Mesenchymal stem cell (in vitro differentiated cells and primary cell): ENCODE measurements at regions not wholly inside any gene's neighbourhood (a gene's known extent, or its start where the extent isn't known, plus 50 kb on each side); places are given as distances from the start of the nearest gene placed in this dataset.

ENCODE experiments used
- DNase-seq: peaks from one replicate; pipeline ENCODE4 v3.0.0-alpha.2; 2013
- H2AFZ ChIP-seq: one replicate; pipeline ENCODE4 v1.6.1; 2013; ENCODE audit warnings: low read depth, mild to moderate bottlenecking, control low read depth, inconsistent platforms, low read length, moderate library complexity
- H2AK5ac ChIP-seq: 2 replicates; pipeline ENCODE4 v1.6.1; 2013; ENCODE audit warnings: low read length, moderate library complexity, mild to moderate bottlenecking, inconsistent platforms; ENCODE audit not compliant: severe bottlenecking
- H2BK120ac ChIP-seq: one replicate; pipeline ENCODE4 v1.6.1; 2013; ENCODE audit warnings: low read depth, mild to moderate bottlenecking, inconsistent platforms, low read length, moderate library complexity
- H2BK12ac ChIP-seq, 2 experiments: one replicate each; pipeline ENCODE4 v1.6.1; 2013; ENCODE audit warnings: inconsistent platforms in 2 of 2, low read length in 2 of 2, mild to moderate bottlenecking in 2 of 2, moderate library complexity in 2 of 2, control low read depth in 1 of 2
- H2BK15ac ChIP-seq: one replicate; pipeline ENCODE4 v1.6.1; 2013; ENCODE audit warnings: mild to moderate bottlenecking, low read depth, inconsistent platforms; ENCODE audit not compliant: poor library complexity, severe bottlenecking
- H2BK5ac ChIP-seq: 2 replicates; pipeline ENCODE4 v1.6.1; 2013; ENCODE audit warnings: low read depth, mild to moderate bottlenecking, low read length, control low read depth, inconsistent platforms; ENCODE audit not compliant: poor library complexity, severe bottlenecking
- H3K14ac ChIP-seq, 2 experiments: one replicate each; pipeline ENCODE4 v1.6.1; 2013; ENCODE audit warnings: inconsistent platforms in 2 of 2, low read length in 2 of 2, control low read depth in 1 of 2, mild to moderate bottlenecking in 1 of 2, moderate library complexity in 1 of 2
- H3K18ac ChIP-seq, 2 experiments: one replicate each; pipeline ENCODE4 v1.6.1; 2013; ENCODE audit warnings: inconsistent platforms in 2 of 2, low read length in 2 of 2, control low read depth in 1 of 2, low read depth in 1 of 2, mild to moderate bottlenecking in 1 of 2
- H3K23ac ChIP-seq, 2 experiments: one replicate each; pipeline ENCODE4 v1.6.1; 2013; ENCODE audit warnings: inconsistent platforms in 2 of 2, low read length in 2 of 2, mild to moderate bottlenecking in 2 of 2, moderate library complexity in 2 of 2, control low read depth in 1 of 2
- H3K27ac ChIP-seq: 2 replicates; pipeline ENCODE4 v1.5.1; 2013; ENCODE audit warnings: mild to moderate bottlenecking, moderate library complexity, low read length, control low read depth, inconsistent platforms; ENCODE audit not compliant: poor library complexity, severe bottlenecking
- H3K27me3 ChIP-seq, 2 experiments: 2 replicates each; pipeline versions ENCODE4 v1.6.1 to v1.7.0; 2013; ENCODE audit warnings: low read length in 2 of 2, mild to moderate bottlenecking in 2 of 2, moderate library complexity in 2 of 2, control low read depth in 1 of 2, inconsistent platforms in 1 of 2; ENCODE audit not compliant: control insufficient read depth in 1 of 2, insufficient read depth in 1 of 2
- H3K36me3 ChIP-seq, 2 experiments: 2 replicates each; pipeline versions ENCODE4 v1.6.1 to v1.7.0; 2013; ENCODE audit warnings: low read length in 2 of 2, control low read depth in 1 of 2, inconsistent platforms in 1 of 2, low read depth in 1 of 2, mild to moderate bottlenecking in 1 of 2; ENCODE audit not compliant: insufficient read depth in 2 of 2, control insufficient read depth in 1 of 2
- H3K4ac ChIP-seq, 2 experiments: one replicate each; pipeline ENCODE4 v1.6.1; 2013; ENCODE audit warnings: inconsistent platforms in 2 of 2, low read length in 2 of 2, mild to moderate bottlenecking in 2 of 2, moderate library complexity in 2 of 2, control low read depth in 1 of 2, low read depth in 1 of 2
- H3K4me1 ChIP-seq: 2 replicates; pipeline ENCODE4 v1.6.1; 2013; ENCODE audit warnings: low read depth, low read length, control low read depth; ENCODE audit not compliant: control insufficient read depth, insufficient read depth
- H3K4me2 ChIP-seq: 2 replicates; pipeline ENCODE4 v1.6.1; 2013; ENCODE audit warnings: low read length, mild to moderate bottlenecking, inconsistent platforms; ENCODE audit not compliant: poor library complexity, severe bottlenecking
- H3K4me3 ChIP-seq, 2 experiments: 2 replicates each; pipeline versions ENCODE4 v1.5.1 to v1.7.0; 2013; ENCODE audit warnings: low read length in 2 of 2, mild to moderate bottlenecking in 2 of 2, control low read depth in 1 of 2, low read depth in 1 of 2; ENCODE audit not compliant: insufficient read depth in 1 of 2
- H3K79me1 ChIP-seq: replicated peaks from 2 replicates; pipeline ENCODE4 v1.6.1; 2013; ENCODE audit warnings: mild to moderate bottlenecking, control low read depth, low read length, inconsistent platforms; ENCODE audit not compliant: poor library complexity, severe bottlenecking
- H3K9ac ChIP-seq: 2 replicates; pipeline ENCODE4 v1.7.0; 2013; ENCODE audit warnings: mild to moderate bottlenecking, low read length, moderate library complexity
- H3K9me3 ChIP-seq: 2 replicates; pipeline ENCODE4 v1.7.0; 2013; ENCODE audit warnings: mild to moderate bottlenecking, low read length; ENCODE audit not compliant: control insufficient read depth
- H4K8ac ChIP-seq: one replicate; pipeline ENCODE4 v1.6.1; 2013; ENCODE audit warnings: inconsistent platforms, mild to moderate bottlenecking, low read length, moderate library complexity
- H4K91ac ChIP-seq: one replicate; pipeline ENCODE4 v1.6.1; 2013; ENCODE audit warnings: mild to moderate bottlenecking, low read length, inconsistent platforms
- WGBS: methylation state at CpG from one replicate; pipeline ENCODE4 v1.1.7; 2013; ENCODE audit warnings: mixed read lengths; 5-methylcytosine and 5-hydroxymethylcytosine counted together

- Histone ChIP-seq H3K4me3 (no peak overlapping the region), H3K23ac (no peak overlapping the region), H3K4me1 (no peaks in the 10 kb centered on the region), H2AK5ac (no peak overlapping the region), H2BK15ac (no peak overlapping the region), H3K27me3 (peaks cover 34 to 63% of the 10 kb centered on the region in 2 experiments), H3K27ac (no peak overlapping the region), H3K9me3 (no peaks in the 10 kb centered on the region), H3K18ac (no peak overlapping the region), H2BK120ac (no peak overlapping the region), H3K79me1 (no peaks in the 10 kb centered on the region), H2BK5ac (no peak overlapping the region), H3K14ac (no peak overlapping the region), H4K91ac (no peak overlapping the region), H4K8ac (no peak overlapping the region), H3K9ac (no peak overlapping the region), H3K4me2 (no peak overlapping the region), H3K36me3 (no peaks in the 10 kb centered on the region), H2AFZ (no peak overlapping the region), H3K4ac (no peak overlapping the region), H2BK12ac (no peak overlapping the region)
- 23% methylated on average over 16 of the region's 17 CpGs for WGBS
- DNase-seq, result peak; percentile 12
Observed at GRCh38 chr11:116499396-116500003, 273.3 kb downstream of the BUD13 start.

- DNase-seq, result no peak
- no peak overlapping the region for H2BK12ac ChIP-seq
- no peak overlapping the region for H4K8ac ChIP-seq
- no peak overlapping the region for H3K18ac ChIP-seq
- H2AFZ ChIP-seq, result no peak overlapping the region
- H4K91ac ChIP-seq, result no peak overlapping the region
- no peaks in the 10 kb centered on the region for H3K79me1 ChIP-seq
- no peaks in the 10 kb centered on the region for H3K36me3 ChIP-seq
- H3K4me1 ChIP-seq, result no peaks in the 10 kb centered on the region
- no peak overlapping the region for H3K9ac ChIP-seq
- H2AK5ac ChIP-seq, result no peak overlapping the region
- H3K27me3 ChIP-seq, result peaks cover 34 to 59% of the 10 kb centered on the region in 2 experiments
- H2BK15ac ChIP-seq, result no peak overlapping the region
- no peak overlapping the region for H2BK120ac ChIP-seq
- H3K4me3 ChIP-seq, result no peak overlapping the region
- H3K23ac ChIP-seq, result no peak overlapping the region
- H3K27ac ChIP-seq, result no peak overlapping the region
- H2BK5ac ChIP-seq, result no peak overlapping the region
- no peaks in the 10 kb centered on the region for H3K9me3 ChIP-seq
- H3K4ac ChIP-seq, result no peak overlapping the region
- H3K4me2 ChIP-seq, result no peak overlapping the region
- WGBS, result 96% methylated on average over 6 of the region's 6 CpGs
- H3K14ac ChIP-seq, result no peak overlapping the region
Observed at GRCh38 chr11:116498161-116498560, 274.6 kb downstream of the BUD13 start.

- Histone ChIP-seq H4K91ac (no peak overlapping the region), H3K27ac (no peak overlapping the region), H3K18ac (no peak overlapping the region), H3K27me3 (peaks cover 0 to 36% of the 10 kb centered on the region in 2 experiments), H3K14ac (no peak overlapping the region), H4K8ac (no peak overlapping the region), H3K36me3 (no peaks in the 10 kb centered on the region), H3K4me3 (no peak overlapping the region), H3K4me2 (no peak overlapping the region), H2BK15ac (no peak overlapping the region), H3K23ac (no peak overlapping the region), H2BK12ac (no peak overlapping the region), H2AK5ac (no peak overlapping the region), H3K4me1 (no peaks in the 10 kb centered on the region), H3K4ac (no peak overlapping the region), H2BK120ac (no peak overlapping the region), H2BK5ac (no peak overlapping the region), H3K9ac (no peak overlapping the region), H3K79me1 (no peaks in the 10 kb centered on the region), H3K9me3 (no peaks in the 10 kb centered on the region), H2AFZ (no peak overlapping the region)
- DNase-seq, result no peak
- 100% methylated on average over 1 of the region's 3 CpGs for WGBS
Observed at GRCh38 chr11:116492600-116492999, 280.2 kb downstream of the BUD13 start.

DNA sequence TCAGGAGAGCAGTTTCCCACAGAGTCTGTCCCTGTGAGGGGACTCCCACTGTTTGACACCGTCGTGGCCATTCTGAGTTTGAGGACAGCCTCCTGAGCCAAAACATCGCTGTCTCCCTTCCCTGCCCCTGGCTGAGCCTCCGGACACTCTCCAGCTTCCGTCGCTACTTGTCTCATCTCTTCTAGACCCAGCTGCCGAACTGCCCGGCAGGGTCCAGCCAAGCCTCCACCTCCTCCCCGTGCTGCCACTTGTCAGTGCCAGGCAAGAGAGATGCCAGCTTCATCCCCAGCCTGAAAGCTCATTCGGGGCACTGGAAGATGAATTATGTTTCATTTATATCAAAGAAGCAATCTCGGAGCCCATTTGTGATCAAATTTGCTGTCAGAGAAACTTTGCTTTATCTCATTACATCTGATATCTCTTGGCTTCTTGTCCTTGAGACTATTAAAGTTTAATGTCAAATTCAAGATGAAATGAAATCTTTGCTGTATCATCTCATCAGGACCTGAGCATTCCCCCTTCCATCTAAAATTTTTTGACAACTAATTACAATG, 283.9 kb downstream of the BUD13 start:
- no peaks in the 10 kb centered on the region for H3K9me3 ChIP-seq
- H2BK5ac ChIP-seq, result no peak overlapping the region
- H4K91ac ChIP-seq, result no peak overlapping the region
- no peak overlapping the region for H3K18ac ChIP-seq
- H3K14ac ChIP-seq, result no peak overlapping the region
- DNase-seq, result no peak
- H3K4me1 ChIP-seq, result no peaks in the 10 kb centered on the region
- 65% methylated on average over 10 of the region's 11 CpGs for WGBS
- H4K8ac ChIP-seq, result no peak overlapping the region
- H2BK12ac ChIP-seq, result no peak overlapping the region
- no peak overlapping the region for H2BK15ac ChIP-seq
- H2BK120ac ChIP-seq, result no peak overlapping the region
- H3K27me3 ChIP-seq, result peaks cover 0 to 39% of the 10 kb centered on the region in 2 experiments
- no peak overlapping the region for H2AFZ ChIP-seq
- H2AK5ac ChIP-seq, result no peak overlapping the region
- no peaks in the 10 kb centered on the region for H3K36me3 ChIP-seq
- no peak overlapping the region for H3K23ac ChIP-seq
- no peak overlapping the region for H3K27ac ChIP-seq
- no peak overlapping the region for H3K9ac ChIP-seq
- H3K4me3 ChIP-seq, result no peak overlapping the region
- no peak overlapping the region for H3K4ac ChIP-seq
- H3K4me2 ChIP-seq, result no peak overlapping the region
- no peaks in the 10 kb centered on the region for H3K79me1 ChIP-seq
